Posterior vena cava (tissue), 2 donors: ENCODE measurements at regions not wholly inside any gene's neighbourhood (a gene's known extent, or its start where the extent isn't known, plus 50 kb on each side); places are given as distances from the start of the nearest gene placed in this dataset.

Source experiments
- DNase-seq: peaks from one replicate; pipeline ENCODE4 v3.0.0-alpha.2; 2020; ENCODE audit warnings: low spot score
- intact Hi-C, 2 donors: fragments of 100-400 bp; cut with DNase I; formaldehyde crosslinking; loops; one replicate each; pipeline versions ENCODE4 v1.14.1 to v1.14.2; 2022 to 2023
- donor health status: DM: yes; HTN: yes; CAD: no.
- donor health status: DM: yes; HTN: yes; CAD: no.

DNA sequence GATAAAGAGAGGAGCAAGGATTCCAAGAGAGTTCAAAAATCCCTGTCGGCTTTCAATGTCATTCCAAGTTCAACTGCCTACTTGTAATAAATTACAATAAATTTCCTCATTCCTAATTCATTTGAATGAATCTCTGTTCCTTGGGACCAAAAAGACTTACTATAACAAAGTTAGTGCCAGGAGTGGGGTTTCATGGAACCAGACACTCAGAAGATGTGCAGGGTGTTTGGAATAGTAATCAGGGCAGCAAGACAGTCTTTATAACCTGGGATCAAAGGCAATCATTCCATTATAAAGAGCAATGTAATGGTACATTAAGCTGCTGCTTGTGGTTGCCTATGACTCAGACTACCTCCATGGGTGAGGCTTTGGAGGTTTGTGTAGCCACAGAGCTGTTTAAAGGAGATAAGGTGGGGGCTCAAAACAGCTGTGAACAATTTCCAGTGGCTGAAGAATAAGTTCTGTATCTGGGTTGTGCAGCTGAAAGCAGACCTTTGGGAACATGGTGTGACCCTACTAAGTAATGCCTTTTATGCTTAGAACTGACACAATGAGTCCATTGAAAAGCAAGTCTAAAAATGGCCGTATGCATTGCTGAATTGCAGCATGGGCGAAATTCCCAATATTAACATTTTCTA, 159.9 kb downstream of the LINC00237 start:
- intact Hi-C loops, result no loop called here
- DNase-seq, result no peak

DNA sequence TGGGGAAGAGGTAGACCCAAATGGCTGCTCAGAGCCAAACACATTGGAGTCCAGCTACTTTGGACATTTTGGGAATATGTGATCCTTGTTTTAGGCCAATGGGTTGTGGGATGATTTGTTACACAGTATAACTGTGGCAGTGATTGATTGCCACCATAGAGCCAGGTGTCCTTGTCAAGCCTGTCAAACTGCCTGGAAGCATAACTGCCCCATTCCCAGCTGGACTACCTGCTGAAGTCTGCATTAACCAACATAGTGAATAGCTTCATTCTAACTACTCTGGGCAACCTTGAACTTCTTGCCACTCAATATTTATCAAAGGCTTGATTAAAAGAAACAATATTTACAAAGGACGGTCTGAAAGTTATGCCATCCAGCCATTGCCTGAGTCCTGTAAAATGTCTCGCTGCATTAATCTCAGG, 164.7 kb downstream of the LINC00237 start:
- no peak for DNase-seq
- intact Hi-C loops, result no loop called here

DNA sequence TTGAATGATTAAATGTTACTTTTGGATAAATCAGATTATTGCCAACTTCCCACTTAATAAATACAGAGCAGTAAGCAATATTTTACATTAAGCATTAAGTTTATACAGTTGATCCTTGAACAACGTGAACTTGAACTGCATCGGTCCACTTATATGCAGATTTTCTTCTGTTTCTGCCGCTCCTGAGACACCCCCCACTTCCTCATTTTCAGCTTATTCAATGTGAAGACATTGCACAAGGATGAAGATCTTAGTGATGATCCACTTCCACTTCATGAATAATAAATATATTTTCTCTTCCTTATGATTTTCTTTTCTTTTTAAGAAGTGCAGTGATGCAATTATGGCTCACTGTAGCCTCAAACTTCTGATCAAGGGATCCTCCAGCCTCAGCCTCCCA, 167.2 kb downstream of the LINC00237 start:
- intact Hi-C loops, result no loop called here
- no peak for DNase-seq

DNA sequence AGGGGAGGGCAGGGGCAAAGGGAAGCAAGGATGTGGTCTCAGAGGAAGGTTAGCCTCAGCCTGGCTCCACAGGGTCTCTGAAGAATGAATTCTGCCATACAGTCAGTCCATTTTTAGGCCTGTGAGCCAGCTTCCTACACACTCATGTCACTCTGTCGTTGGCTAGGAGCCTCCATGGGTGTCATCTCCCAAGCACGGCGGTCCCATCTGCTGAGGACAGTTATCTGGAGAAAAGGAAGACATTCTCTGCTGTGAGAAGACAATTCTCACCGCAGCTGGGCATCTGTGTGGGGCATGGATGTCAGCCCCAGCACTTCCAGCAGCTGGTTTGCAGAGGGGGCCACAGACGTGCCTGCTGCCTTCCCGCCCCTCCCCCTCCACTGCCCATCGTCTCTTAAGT, 167.6 kb downstream of the LINC00237 start:
- DNase-seq, result no peak

DNA sequence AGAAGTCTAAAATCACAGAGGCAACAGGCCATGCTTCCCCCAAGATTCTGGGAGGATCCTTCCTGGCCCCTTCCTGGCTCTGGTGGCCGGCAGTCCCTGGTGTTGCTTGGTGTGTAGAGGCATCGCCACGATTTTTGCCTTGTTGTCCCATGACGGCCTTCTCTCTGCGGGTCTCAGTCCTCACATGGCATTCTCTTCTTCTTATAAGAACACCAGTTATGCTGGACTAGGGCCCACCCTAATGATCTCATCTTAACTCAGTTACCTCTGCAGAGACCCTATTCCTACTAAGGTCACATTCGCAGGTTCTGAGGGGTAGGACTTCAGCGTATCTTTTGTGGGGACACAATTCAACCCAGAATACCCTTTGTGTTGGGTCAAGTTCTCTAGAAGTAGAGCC, 168.0 kb downstream of the LINC00237 start:
- intact Hi-C loops, result no loop called here
- no peak for DNase-seq

More for the DNA sequence above, 167.6 kb downstream of the LINC00237 start:
- intact Hi-C loops, result no loop called here

DNA sequence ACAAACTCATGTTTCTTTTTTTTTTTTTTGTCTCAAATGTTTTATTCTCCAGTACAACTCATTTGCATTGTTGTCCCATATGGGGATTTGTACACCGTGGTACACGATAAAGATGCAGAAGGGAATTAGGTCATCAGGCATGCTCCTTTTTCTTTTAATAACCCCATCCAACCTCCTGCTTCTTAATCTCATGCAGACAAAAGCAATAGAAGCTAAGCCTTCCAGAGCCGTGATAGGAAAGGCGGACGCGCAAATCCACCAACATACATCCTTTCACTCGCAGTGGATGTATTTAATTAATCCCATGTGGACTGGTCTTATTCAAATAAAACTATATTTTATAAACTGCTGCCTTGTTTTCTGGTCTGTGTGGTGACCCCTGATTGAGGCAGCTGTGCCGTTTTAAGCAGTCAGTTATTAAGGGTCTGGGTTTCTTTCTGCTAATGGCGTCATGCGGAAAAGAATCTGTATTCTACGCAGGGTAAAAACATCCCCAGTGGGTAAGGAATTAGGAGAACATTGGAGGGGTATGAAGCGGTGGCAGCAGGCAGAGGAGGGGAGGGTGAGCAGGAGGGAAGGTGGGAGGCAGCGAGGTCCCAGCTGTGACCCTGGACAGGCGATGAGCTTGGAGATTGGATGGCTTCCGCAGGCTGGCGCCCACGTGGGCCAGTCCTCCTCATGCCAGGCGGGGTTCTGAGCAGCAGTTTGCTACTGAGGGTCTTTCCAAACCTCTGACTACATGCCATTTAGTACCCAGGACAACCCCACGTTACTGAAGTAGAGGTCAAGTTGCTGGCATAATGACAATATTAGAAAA, 172.8 kb downstream of the LINC00237 start:
- DNase-seq, result no peak
- intact Hi-C loops, result no loop called here

DNA sequence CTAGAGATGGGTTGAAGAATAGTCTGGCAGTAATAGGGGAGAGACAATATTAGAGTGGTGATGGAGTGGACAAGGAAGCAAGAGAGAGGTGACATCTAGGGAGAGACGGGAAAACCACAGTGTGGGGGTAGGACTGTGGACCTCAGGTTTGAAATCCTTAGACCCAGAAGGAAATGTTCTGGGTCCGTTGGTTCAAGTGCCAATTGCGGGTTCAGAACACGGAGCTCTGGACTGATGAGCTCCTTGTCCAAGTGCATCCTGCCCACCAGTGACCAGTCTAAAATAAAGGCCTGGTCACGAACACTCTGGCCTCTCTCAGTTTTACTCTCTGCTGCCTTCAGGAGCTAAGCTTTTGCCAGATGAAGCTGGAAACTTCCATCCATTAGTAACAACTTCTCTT, 174.0 kb downstream of the LINC00237 start:
- DNase-seq, result no peak
- intact Hi-C loops, result no loop called here

DNA sequence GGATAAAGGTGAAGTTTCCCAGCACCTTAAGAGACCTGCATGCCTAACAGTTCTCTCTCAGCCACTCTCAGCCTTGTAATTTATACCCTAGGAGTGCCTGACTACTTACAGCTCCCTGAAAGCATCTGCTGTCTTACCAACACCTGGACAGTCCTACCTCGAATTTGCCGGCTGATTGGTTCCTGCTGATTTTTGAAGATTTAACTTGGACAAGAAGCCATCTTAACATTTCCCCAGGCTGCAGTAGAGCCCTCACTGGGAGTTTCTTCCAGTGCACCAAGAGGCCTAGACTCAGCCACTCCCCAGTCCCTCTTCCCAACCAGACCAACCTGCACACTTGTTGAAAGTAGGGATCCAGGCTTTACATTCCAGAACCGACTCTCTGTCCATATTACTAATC, 174.5 kb downstream of the LINC00237 start:
- intact Hi-C loops, result no loop called here
- no peak for DNase-seq

DNA sequence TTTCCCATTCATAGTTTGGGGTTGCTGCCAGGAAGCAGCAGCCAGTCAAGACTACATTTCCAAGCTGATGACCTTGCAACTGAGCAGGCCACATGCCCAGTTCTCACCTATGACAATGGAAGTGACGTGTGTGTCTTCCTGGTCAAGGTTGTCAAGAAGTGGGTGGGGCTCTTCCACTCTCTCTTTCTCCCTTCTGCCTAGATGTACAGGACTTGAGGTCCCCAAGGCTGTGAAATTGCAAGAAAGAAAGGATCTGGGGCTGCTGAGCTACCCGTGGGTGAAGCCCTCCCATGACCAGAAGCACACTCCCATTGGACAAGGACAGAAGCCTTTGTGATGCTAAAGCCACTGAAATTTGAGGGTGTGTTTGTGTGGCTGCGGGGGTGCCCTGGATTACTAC, 175.1 kb downstream of the LINC00237 start:
- no peak for DNase-seq
- intact Hi-C loops, result no loop called here

DNA sequence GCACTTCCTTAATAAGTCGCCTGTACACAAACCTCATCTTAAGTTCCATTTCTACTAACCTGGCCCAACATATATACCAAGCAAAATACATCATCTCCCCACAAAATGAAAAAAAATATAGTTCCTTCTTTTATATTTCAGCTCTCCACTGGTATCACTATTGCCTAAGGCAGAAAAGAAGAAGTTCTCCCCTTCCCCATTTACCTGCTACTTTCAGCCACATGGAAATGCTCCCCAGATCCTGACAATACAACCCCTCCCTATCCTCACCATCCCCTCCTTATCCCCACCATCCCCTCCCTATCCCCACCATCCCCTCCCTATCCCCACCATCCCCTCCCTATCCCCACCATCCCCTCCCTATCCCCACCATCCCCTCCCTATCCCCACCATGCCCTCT, 175.7 kb downstream of the LINC00237 start:
- no peak for DNase-seq
- intact Hi-C loops, result loop anchor here in 1 of 2 donors (1.0 kb wide), 1 partner anchor 48 kb away; no protein-coding TSS in a partner anchor

DNA sequence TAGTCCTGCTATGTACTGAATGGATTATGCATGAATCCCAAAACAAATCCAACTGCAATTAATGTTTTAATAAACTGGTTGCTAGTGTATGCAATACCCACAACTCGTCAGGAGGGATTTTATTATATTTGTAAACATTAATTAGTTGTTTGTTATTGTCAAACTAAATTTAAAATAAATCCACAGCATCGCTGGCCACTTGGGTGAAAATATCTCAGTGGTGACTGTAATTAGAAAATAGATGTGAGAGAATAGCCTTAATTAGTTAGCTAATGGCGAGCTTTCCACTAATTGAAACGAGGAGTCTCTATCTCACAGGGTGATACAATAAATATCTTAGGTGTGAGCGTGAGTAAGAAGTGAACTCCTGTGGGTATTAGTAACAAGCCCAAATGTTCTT, 176.8 kb downstream of the LINC00237 start:
- intact Hi-C loops, result no loop called here
- DNase-seq, result no peak

DNA sequence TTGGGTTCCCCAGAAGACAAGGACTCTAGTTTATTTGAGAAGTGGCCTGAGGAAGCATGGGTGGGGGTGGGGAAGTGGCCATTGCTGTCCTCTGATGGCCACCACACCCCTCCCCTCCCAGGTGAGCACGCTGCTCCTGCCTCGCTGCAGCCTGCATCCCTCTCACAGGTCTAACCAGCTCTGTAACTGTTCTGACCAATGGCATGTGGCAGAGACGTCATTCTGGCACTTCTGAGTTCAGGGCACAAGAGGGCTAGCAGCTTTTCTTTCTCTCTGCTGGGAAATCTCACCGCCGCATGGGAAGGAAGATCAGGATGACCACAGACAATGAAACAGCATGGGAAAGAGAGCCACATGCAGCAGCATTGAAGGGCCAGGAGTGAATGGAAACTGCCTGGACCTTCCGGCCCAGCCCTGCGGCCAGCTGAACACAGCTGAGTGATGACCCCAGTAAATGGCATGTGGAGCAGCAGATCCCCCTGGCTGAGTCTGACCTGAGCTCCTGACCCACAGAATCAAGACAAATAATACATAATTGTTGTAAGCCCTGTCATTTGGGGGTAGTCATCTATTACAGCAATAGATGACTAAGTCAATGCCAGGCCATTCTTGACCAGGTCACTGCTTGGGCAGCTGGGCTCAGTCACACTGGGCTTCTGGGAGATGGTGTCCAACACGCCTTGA, 179.8 kb downstream of the LINC00237 start:
- DNase-seq, result no peak
- intact Hi-C loops, result no loop called here

DNA sequence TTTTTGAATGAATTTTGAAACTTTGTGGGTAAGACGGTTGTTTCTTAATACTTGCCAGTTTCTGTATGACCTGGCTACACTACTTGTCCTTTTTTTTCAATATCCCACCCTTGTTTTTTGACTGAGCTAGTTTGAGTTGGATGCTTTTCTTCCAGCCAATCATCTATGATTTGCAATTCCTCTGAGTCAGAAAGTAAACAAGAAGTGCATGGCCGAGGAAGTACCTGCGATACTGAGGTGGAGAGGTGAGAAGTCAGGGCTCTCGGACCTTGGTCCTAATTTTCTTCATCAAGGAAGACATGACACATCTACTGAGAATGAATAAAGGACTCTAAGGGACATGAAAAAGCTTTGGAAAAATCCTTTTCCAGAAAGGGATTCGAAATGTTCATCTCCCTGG, 185.7 kb downstream of the LINC00237 start:
- intact Hi-C loops, result no loop called here

DNA sequence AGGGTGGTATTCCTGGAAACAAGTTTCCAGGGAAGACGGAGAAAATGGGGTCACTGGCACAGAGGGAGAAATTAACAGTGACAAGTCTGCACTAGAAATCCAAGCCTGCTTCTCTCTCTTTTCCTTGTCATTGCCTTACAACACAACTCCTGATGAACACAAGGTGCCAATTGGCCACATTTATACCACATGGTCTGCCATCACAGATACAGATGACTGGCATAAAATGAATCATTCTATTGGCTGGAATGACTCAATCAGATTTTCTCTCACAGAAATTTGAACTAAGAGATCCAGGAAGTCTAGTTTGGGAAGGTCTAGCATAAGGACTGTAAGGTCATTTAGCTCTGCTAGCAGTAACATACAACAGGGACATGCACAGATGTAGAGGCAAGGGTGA, 190.3 kb downstream of the LINC00237 start:
- intact Hi-C loops, result no loop called here

More for the DNA sequence above, 185.7 kb downstream of the LINC00237 start:
- no peak for DNase-seq

DNA sequence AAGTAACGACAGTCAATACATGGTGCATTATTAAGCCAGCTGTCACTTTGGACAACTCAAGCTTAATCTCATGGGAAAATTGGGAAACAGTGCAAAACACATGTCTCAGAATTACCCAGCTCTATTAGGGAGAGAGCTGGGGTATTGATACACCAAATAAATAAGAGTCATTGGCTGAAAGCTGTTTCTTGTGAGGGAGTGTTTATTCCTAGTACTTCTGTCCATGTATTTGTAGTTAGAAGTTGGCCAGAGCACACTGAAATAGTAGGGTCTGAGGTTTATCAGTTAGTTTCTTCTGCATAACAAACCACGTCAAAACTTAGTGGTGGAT, 192.0 kb upstream of the RALGAPA2 start:
- intact Hi-C loops, result no loop called here
- DNase-seq, result no peak

More for the DNA sequence above, 190.3 kb downstream of the LINC00237 start:
- no peak for DNase-seq

DNA sequence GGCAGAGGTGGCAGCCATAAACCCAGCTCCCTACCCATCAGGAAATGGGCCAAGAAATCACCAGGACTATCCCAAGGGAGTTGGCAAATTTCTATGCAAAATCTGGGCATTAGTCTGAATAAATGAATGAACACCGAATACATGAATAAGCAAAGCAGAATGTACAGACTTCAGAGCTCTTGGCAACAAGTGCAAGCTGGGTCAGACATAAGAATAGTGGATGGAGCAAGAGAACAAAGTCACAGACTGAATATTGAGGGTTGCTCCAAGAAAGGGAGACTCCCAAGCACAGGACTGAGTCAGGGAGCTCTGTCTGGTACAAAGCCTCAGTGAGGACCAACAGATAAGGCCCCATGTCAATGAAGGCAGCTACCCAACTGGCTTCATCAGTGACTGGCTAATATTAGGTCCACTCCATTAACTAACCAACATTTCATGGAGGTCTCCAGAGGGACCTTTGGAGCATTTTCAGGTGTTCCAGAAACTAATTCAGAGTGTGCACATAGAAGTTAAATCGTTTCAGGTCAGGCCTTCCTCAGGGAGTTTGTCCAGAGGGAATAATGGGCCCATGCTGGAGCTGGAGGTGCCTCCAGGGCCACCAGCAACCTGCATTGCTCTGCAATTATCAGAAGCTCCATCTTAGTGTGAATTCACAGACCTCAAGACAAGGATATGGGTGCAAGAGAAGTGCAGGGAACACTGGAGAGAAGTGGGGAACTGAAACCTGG, 191.5 kb upstream of the RALGAPA2 start:
- DNase-seq, result no peak
- intact Hi-C loops, result no loop called here

DNA sequence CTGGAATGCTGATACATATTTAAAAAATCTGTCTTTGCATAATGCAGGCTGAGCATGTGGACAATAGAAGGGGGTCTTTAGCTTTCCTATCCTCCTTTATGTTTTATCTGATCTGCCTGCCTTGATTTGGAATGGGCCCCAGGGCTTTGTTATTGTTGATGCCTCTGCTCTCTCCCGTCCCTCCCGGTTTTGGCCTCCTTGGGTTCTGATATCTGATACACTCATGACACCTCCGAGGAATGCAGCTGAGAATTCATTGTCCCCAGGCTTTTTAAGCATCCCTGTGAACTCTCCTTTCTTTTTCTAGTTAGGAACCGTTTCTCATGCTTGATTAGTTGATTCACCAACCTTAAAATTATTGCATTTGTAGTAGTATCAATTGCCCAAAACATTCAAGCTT, 185.5 kb upstream of the RALGAPA2 start:
- intact Hi-C loops, result no loop called here
- no peak for DNase-seq

DNA sequence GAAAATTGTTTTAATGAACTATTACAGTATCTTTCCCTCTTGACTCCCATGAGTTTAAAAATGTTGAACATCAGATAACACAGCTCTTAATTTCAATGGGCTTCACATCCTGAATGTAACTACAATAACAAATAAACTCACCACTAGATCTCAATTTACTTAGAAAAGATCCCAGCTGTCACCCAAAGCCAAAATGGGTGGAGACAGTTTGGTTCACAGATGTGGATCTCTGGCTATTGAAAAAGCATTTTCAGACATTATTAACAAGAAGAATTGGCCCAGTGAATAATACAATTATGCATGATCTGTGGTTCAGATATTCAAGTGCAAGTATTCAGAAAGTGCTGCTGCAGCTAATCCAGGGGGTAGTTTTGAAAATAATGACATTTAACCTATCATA, 184.7 kb upstream of the RALGAPA2 start:
- no peak for DNase-seq
- intact Hi-C loops, result no loop called here

DNA sequence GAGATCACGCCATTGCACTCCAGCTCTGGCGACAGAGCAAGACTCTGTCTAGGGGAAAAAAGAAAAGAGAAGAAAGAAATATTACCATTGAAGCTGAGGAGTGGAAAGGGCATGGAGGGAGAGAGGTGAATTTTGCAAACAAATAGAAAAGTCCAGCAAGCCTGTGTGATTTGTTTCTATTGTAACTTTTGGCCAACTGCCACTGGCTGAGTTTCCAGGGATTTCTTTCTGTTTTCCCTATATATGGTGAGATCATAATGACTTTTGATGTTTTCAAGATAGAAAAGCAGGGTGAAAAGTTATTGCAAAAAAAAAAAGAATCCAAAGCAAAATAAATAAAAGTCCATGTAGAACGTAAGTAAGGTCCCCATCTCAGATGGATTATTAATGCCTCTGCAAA, 184.2 kb upstream of the RALGAPA2 start:
- intact Hi-C loops, result no loop called here
- DNase-seq, result no peak

DNA sequence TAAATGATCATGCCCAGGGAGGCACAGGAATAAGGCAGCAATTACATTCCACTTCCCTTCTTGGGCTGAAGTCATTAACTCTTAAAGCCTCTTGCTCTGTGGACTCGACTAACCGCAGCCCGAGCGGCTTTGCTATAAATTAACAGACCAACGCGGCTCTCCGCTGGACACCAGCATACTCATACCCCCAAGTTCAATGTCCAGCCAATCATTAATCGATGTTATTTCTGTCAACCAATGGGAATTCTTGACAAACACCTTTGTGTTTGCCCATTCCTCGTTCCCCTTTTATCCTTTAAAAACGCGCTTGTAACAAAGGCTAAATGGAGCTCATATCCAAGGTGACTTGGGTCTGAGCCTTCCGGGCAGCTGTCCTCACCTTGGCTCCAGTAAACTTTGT, 183.1 kb upstream of the RALGAPA2 start:
- DNase-seq, result no peak
- intact Hi-C loops, result no loop called here
